ENCODE measurements at regions not wholly inside any gene's neighbourhood (a gene's known extent, or its start where the extent isn't known, plus 50 kb on each side); places are given as distances from the start of the nearest gene placed in this dataset.

DNA sequence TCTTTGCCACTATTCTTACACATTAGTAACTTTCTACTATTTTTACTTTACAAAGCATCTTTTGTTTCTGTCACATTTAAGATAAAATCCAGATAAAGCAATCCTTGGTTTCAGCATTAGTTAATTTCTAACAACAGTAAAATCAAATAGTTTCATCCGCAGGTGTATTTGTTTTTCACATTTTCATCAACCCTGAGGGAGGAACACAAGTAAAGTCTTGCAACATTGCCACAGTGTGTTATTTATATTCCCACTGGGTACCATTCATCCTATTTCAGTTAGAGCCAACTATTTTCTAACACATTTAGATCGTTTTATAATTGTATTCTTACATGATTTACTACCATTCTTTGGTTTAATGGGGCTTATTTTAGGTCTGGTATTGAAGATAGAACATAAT, 908.7 kb upstream of the CITED2 start:
- no peaks in the 10 kb centered on the region for H3K36me3 ChIP-seq (ENCODE audit: low read depth, missing control alignments)
- H3K27ac ChIP-seq: no peak overlapping the region
- intact Hi-C loops (cut with DNase I; ENCODE audit: low total_unique reads): no loop called here
- WGBS, 2 donors: 55 to 60% methylated on average over 2 of the region's 2 CpGs
- no peak for DNase-seq
- H3K9me3 ChIP-seq: no peaks in the 10 kb centered on the region
- TF ChIP-seq, protein P1, sequence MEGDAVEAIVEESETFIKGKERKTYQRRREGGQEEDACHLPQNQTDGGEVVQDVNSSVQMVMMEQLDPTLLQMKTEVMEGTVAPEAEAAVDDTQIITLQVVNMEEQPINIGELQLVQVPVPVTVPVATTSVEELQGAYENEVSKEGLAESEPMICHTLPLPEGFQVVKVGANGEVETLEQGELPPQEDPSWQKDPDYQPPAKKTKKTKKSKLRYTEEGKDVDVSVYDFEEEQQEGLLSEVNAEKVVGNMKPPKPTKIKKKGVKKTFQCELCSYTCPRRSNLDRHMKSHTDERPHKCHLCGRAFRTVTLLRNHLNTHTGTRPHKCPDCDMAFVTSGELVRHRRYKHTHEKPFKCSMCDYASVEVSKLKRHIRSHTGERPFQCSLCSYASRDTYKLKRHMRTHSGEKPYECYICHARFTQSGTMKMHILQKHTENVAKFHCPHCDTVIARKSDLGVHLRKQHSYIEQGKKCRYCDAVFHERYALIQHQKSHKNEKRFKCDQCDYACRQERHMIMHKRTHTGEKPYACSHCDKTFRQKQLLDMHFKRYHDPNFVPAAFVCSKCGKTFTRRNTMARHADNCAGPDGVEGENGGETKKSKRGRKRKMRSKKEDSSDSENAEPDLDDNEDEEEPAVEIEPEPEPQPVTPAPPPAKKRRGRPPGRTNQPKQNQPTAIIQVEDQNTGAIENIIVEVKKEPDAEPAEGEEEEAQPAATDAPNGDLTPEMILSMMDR (IDR thresholded peaks at IDR 0.05): no peak
- no peak for TF ChIP-seq POLR2A (IDR thresholded peaks at IDR 0.05)
- H3K4me1 ChIP-seq: no peaks in the 10 kb centered on the region
- H3K4me3 ChIP-seq: no peak overlapping the region
- no peaks in the 10 kb centered on the region for H3K27me3 ChIP-seq

DNA sequence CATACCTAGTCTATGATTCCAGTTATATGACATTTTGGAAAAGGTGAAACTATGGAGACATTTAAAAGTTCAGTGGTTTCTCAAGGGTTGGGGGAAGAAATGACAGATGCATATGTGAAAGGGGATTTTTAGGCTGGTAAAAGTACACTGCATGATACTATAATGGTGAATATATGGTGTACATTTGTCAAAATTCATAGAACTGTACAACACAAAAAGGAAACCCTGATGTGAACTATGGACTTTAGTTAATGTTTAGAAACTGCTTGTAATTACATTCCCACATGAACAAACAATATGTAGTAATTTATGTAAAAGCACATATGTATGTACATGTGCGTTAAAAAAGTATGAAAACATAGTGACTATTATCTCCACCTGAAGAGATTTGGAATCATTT, 907.3 kb upstream of the CITED2 start:
- no peaks in the 10 kb centered on the region for H3K36me3 ChIP-seq (ENCODE audit: low read depth, missing control alignments)
- no peaks in the 10 kb centered on the region for H3K9me3 ChIP-seq
- 85 to 97% methylated on average over 1 of the region's 1 CpG for WGBS, 2 donors
- H3K27ac ChIP-seq: no peak overlapping the region
- H3K27me3 ChIP-seq: no peaks in the 10 kb centered on the region
- H3K4me1 ChIP-seq: no peaks in the 10 kb centered on the region
- intact Hi-C loops (cut with DNase I; ENCODE audit: low total_unique reads): no loop called here
- H3K4me3 ChIP-seq: no peak overlapping the region
- no peak for TF ChIP-seq POLR2A (IDR thresholded peaks at IDR 0.05)
- TF ChIP-seq, protein P1 (IDR thresholded peaks at IDR 0.05): no peak
- no peak for DNase-seq

DNA sequence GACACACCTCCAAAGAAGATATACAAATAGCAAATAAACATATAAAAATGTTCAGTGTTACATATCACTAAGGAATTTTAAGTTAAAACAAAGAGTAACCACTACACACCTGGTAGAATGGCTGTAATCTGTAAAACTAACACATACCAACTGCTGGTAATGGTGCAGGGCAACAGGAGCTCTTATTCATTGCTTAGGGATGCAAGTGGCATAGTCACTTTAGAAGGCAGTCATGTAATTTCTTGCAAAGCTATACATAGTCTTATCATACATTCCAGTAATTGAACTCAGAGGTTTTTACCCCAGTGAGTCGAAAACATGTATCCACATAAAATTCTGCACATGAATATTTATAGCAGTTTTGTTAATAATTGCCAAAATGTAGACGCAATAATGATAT, 906.8 kb upstream of the CITED2 start:
- WGBS, 2 donors: 92 to 93% methylated on average over 2 of the region's 2 CpGs
- intact Hi-C loops (cut with DNase I; ENCODE audit: low total_unique reads): no loop called here
- no peaks in the 10 kb centered on the region for H3K9me3 ChIP-seq
- no peaks in the 10 kb centered on the region for H3K4me1 ChIP-seq
- no peak for DNase-seq
- H3K36me3 ChIP-seq (ENCODE audit: low read depth, missing control alignments): no peaks in the 10 kb centered on the region
- H3K27me3 ChIP-seq: no peaks in the 10 kb centered on the region
- TF ChIP-seq, protein P1 (IDR thresholded peaks at IDR 0.05): no peak
- no peak for TF ChIP-seq POLR2A (IDR thresholded peaks at IDR 0.05)
- no peak overlapping the region for H3K27ac ChIP-seq
- no peak overlapping the region for H3K4me3 ChIP-seq

GRCh38 chr6:140276719-140277118, 902.3 kb upstream of the CITED2 start:
- no peak overlapping the region for H3K4me3 ChIP-seq
- H3K27ac ChIP-seq: no peak overlapping the region
- no peak for TF ChIP-seq POLR2A (IDR thresholded peaks at IDR 0.05)
- TF ChIP-seq, protein P1 (IDR thresholded peaks at IDR 0.05): no peak
- H3K4me1 ChIP-seq: no peaks in the 10 kb centered on the region
- intact Hi-C loops (cut with DNase I; ENCODE audit: low total_unique reads): no loop called here
- no peaks in the 10 kb centered on the region for H3K9me3 ChIP-seq
- DNase-seq: no peak
- 89 to 97% methylated on average over 1 of the region's 1 CpG for WGBS, 2 donors
- no peaks in the 10 kb centered on the region for H3K27me3 ChIP-seq
- H3K36me3 ChIP-seq (ENCODE audit: low read depth, missing control alignments): no peaks in the 10 kb centered on the region

DNA sequence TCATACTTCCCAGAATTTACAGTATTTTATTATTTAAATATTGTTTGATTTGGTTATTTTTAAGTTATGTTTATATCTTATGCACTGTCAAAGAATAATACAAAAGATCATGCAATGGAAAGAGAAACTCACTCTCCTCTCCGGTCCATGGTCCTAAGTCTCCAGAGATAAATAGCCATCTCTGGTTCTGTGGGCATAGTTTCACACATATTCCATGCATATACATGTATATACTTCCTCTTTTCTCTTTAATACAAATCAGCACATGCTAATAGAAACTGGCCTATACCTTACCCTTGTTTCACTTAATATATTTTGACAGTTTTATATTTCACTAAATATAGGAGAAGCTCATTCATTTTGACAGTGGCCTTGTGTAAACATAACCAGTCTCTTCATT, 901.7 kb upstream of the CITED2 start:
- Histone ChIP-seq H3K4me1 (no peaks in the 10 kb centered on the region), H3K27ac (no peak overlapping the region), H3K36me3 (ENCODE audit: low read depth, missing control alignments) (no peaks in the 10 kb centered on the region), H3K9me3 (no peaks in the 10 kb centered on the region), H3K4me3 (no peak overlapping the region), H3K27me3 (no peaks in the 10 kb centered on the region)
- TF ChIP-seq POLR2A (IDR thresholded peaks at IDR 0.05): no peak
- TF ChIP-seq, protein P1 (IDR thresholded peaks at IDR 0.05): no peak
- DNase-seq: no peak
- intact Hi-C loops (cut with DNase I; ENCODE audit: low total_unique reads): no loop called here
- 93 to 98% methylated on average over 1 of the region's 1 CpG for WGBS, 2 donors
